WERI-Rb-1 (cell line): ENCODE measurements at regions not wholly inside any gene's neighbourhood (a gene's known extent, or its start where the extent isn't known, plus 50 kb on each side); places are given as distances from the start of the nearest gene placed in this dataset.

Experiments
- DNase-seq: peaks from one replicate; pipeline ENCODE4 v3.0.0-alpha.2; 2020
- H3K27ac ChIP-seq: fragments of 250-450 bp; sonication (Bioruptor Pico); 2 replicates; pipeline ENCODE4 v1.5.1; 2020; ENCODE audit warnings: mild to moderate bottlenecking, moderate library complexity
- H3K27me3 ChIP-seq: fragments of 250-450 bp; sonication (Bioruptor Pico); 2 replicates; pipeline ENCODE4 v1.5.1; 2021; ENCODE audit warnings: mild to moderate bottlenecking, low read depth, moderate library complexity; ENCODE audit not compliant: insufficient read depth, severe bottlenecking
- H3K36me3 ChIP-seq: fragments of 250-450 bp; sonication (Bioruptor Pico); 2 replicates; pipeline ENCODE4 v1.5.1; 2020; ENCODE audit warnings: mild to moderate bottlenecking, moderate library complexity
- H3K4me3 ChIP-seq: 2 replicates; pipeline ENCODE4 v1.5.1; 2011; ENCODE audit warnings: low read depth, mild to moderate bottlenecking, control low read depth, low read length
- H3K9me3 ChIP-seq: fragments of 250-450 bp; sonication (Bioruptor Pico); 2 replicates; pipeline ENCODE4 v1.5.1; 2021; ENCODE audit warnings: mild to moderate bottlenecking, moderate library complexity; ENCODE audit not compliant: severe bottlenecking
- CTCF ChIP-seq: IDR thresholded peaks from 2 replicates; pipeline ENCODE4 v1.5.1; 2011; ENCODE audit warnings: low read depth, mild to moderate bottlenecking, control low read depth, inconsistent platforms, low read length

DNA sequence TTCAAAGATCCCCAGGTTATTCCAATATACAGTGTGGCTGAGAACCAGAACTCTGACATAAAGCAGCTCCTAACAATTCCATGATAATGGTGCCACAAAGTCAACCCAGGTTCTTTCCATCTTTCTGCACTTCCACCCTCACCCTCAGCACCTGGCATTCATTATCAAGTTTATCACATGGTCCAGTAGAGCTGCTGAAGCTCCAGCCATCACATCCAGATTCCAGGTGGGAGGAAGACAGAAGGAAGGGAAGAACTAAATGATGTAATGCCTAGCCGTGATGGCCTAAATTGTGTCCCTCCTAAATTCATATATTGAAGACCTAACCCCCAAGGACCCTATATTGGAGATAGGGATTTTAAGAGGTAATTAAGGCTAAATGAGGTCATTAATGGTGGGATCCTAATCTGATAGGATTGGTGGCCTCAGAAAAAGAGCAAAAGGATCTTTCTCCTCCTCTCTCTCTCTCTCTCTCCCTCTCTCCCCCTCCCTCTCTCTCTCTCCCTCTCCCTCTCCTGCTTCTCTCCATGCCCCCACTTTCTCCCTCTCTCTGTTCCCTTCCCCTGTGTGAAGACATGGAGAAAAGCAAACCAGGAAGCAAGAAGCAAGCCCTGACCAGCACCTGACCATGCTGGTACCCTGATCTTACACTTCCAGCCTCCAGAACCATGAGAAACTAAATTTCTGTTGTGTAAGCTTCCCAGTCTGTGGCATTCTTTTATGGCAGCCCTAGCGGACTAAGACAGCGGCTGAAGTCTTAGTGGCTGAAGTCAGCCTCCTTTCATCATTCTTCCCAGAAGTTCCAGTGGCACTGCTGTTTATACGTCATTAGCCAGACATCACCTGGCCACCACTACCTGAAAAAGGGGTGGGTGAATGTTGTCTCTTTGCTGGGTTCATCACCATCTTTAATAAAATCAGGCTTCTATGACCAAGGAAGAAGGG lies 369.7 kb upstream of the PROK2 start:
- no peaks in the 10 kb centered on the region for H3K27me3 ChIP-seq

GRCh38 chr3:72153477-72154314 lies 368.7 kb upstream of the PROK2 start:
- no peaks in the 10 kb centered on the region for H3K36me3 ChIP-seq
- no peak for DNase-seq
- no peak for TF ChIP-seq CTCF
- H3K9me3 ChIP-seq, result peaks cover 9% of the 10 kb centered on the region
- H3K4me3 ChIP-seq, result peak overlapping the region; percentile 69
- H3K27ac ChIP-seq, result peak overlapping the region; percentile 99; the same call in 1 of the 2 replicates
- H3K27me3 ChIP-seq, result no peaks in the 10 kb centered on the region

More for the DNA sequence above, 369.7 kb upstream of the PROK2 start:
- DNase-seq, result no peak
- Histone ChIP-seq H3K36me3 (no peaks in the 10 kb centered on the region), H3K27ac (peak overlapping the region; percentile 27; the same call in 1 of the 2 replicates), H3K4me3 (no peak overlapping the region), H3K9me3 (peaks cover 7% of the 10 kb centered on the region)
- TF ChIP-seq CTCF, result no peak

GRCh38 chr3:72152551-72153476 lies 367.9 kb upstream of the PROK2 start:
- Histone ChIP-seq H3K27me3 (no peaks in the 10 kb centered on the region), H3K9me3 (peaks cover 13% of the 10 kb centered on the region), H3K27ac (peak overlapping the region; percentile 99), H3K36me3 (no peaks in the 10 kb centered on the region), H3K4me3 (peak overlapping the region; percentile 69)
- no peak for TF ChIP-seq CTCF
- peak; percentile 86 for DNase-seq

DNA sequence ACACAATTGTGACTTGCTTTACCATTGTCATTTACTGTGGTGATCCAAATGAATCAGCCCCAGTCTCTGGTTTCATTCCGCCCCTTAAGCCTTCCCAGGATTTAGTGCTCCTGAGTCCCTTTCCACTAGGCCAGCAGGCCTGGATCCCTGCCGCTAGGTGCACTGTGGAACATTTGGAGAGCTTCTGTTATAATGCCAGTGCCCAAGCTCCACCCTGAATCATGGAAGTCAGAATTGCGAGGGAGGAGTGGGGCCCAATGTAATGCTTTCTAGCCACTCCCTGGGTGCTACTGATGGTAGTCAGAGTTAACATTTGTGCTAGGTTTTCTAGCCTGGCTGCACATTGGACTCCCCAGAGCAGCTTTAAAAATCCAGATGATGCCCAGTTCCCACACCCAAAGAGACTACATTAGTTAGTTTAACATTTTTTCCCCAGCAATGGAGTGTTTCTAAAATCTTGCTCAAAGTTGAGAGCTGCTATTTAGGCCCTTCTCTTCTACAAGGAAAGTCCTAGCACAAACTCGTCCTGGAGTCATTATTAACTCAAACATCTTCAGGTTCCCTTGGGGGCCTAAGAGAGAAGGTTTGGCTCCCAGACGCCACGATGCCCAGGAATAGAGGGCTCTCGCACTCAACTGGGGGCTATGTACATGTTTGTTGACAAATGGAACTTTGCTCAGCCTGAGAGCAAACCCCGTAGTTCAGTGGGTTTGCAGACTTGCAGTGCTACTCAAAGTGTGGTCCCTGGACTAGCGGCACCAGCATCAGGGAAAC lies 366.7 kb upstream of the PROK2 start:
- peak overlapping the region; percentile 99 for H3K27ac ChIP-seq
- H3K36me3 ChIP-seq, result no peaks in the 10 kb centered on the region
- H3K9me3 ChIP-seq, result peaks cover 13% of the 10 kb centered on the region
- TF ChIP-seq CTCF, result no peak
- H3K27me3 ChIP-seq, result no peaks in the 10 kb centered on the region
- DNase-seq, result no peak
- no peak overlapping the region for H3K4me3 ChIP-seq
